HFFc6 (cell line): ENCODE measurements at regions not wholly inside any gene's neighbourhood (a gene's known extent, or its start where the extent isn't known, plus 50 kb on each side); places are given as distances from the start of the nearest gene placed in this dataset.

ENCODE experiments used
- DNase-seq: peaks from one replicate; pipeline ENCODE4 v3.0.0-alpha.2; 2018
- H3K27ac Mint-ChIP-seq: 2 replicates; pipeline ENCODE4 v1.8.0; 2020; ENCODE audit warnings: mild to moderate bottlenecking, mixed read lengths
- H3K27me3 Mint-ChIP-seq: 2 replicates; pipeline ENCODE4 v1.8.0; 2021; ENCODE audit warnings: mild to moderate bottlenecking, moderate library complexity, mixed read lengths; ENCODE audit not compliant: insufficient read depth
- H3K36me3 Mint-ChIP-seq: 2 replicates; pipeline ENCODE4 v1.8.0; 2021; ENCODE audit warnings: low read depth, mixed read lengths
- H3K4me1 Mint-ChIP-seq: 2 replicates; pipeline ENCODE4 v1.8.0; 2020; ENCODE audit warnings: low read depth, mixed read lengths
- H3K4me3 Mint-ChIP-seq: 2 replicates; pipeline ENCODE4 v1.8.0; 2020; ENCODE audit warnings: mild to moderate bottlenecking, moderate library complexity, mixed read lengths
- H3K9me3 Mint-ChIP-seq: 2 replicates; pipeline ENCODE4 v1.8.0; 2020; ENCODE audit warnings: mild to moderate bottlenecking, mixed read lengths
- CTCF ChIP-seq: fragments of 200-600 bp; sonication (generic); IDR thresholded peaks from 2 replicates; pipeline ENCODE4 v1.5.0; 2021; ENCODE audit warnings: antibody characterized with exemption, mild to moderate bottlenecking

- TF ChIP-seq CTCF: no peak
- Mint-ChIP-seq H3K36me3 (no peaks in the 10 kb centered on the region), H3K4me1 (no peaks in the 10 kb centered on the region), H3K4me3 (no peak overlapping the region), H3K27ac (no peak overlapping the region), H3K27me3 (no peaks in the 10 kb centered on the region), H3K9me3 (peaks cover 4% of the 10 kb centered on the region; the same call in 1 of the 2 replicates)
- DNase-seq: no peak
Measured at GRCh38 chr13:34623331-34623730, 318.7 kb upstream of the NBEA start.

- no peak overlapping the region for H3K4me3 Mint-ChIP-seq
- DNase-seq: no peak
- H3K27me3 Mint-ChIP-seq: peaks cover 3% of the 10 kb centered on the region; the same call in 1 of the 2 replicates
- no peak for TF ChIP-seq CTCF
- H3K4me1 Mint-ChIP-seq: no peaks in the 10 kb centered on the region
- H3K36me3 Mint-ChIP-seq: no peaks in the 10 kb centered on the region
- H3K27ac Mint-ChIP-seq: no peak overlapping the region
- peaks cover 4% of the 10 kb centered on the region; the same call in 1 of the 2 replicates for H3K9me3 Mint-ChIP-seq
Measured at GRCh38 chr13:34627509-34628208, 314.4 kb upstream of the NBEA start.

- TF ChIP-seq CTCF: no peak
- H3K4me3 Mint-ChIP-seq: no peak overlapping the region
- DNase-seq: no peak
- H3K36me3 Mint-ChIP-seq: no peaks in the 10 kb centered on the region
- peaks cover 4% of the 10 kb centered on the region; the same call in 1 of the 2 replicates for H3K9me3 Mint-ChIP-seq
- no peaks in the 10 kb centered on the region for H3K4me1 Mint-ChIP-seq
- no peak overlapping the region for H3K27ac Mint-ChIP-seq
- H3K27me3 Mint-ChIP-seq: peaks cover 3% of the 10 kb centered on the region; the same call in 1 of the 2 replicates
Measured at GRCh38 chr13:34628209-34628682, 313.8 kb upstream of the NBEA start.

- no peak for TF ChIP-seq CTCF
- Mint-ChIP-seq H3K4me3 (no peak overlapping the region), H3K36me3 (no peaks in the 10 kb centered on the region), H3K9me3 (no peaks in the 10 kb centered on the region; the same call in 1 of the 2 replicates), H3K27me3 (peaks cover 14% of the 10 kb centered on the region), H3K27ac (no peak overlapping the region), H3K4me1 (no peaks in the 10 kb centered on the region)
- DNase-seq: no peak
Measured at GRCh38 chr13:34634448-34634847, 307.6 kb upstream of the NBEA start.

- Mint-ChIP-seq H3K9me3 (no peaks in the 10 kb centered on the region; the same call in 1 of the 2 replicates), H3K4me3 (no peak overlapping the region), H3K27ac (no peak overlapping the region), H3K4me1 (no peaks in the 10 kb centered on the region), H3K27me3 (peaks cover 11% of the 10 kb centered on the region), H3K36me3 (no peaks in the 10 kb centered on the region)
- TF ChIP-seq CTCF: no peak
- no peak for DNase-seq
Measured at GRCh38 chr13:34637138-34637537, 304.9 kb upstream of the NBEA start.
